Brain microvascular endothelial cell (primary cell): ENCODE measurements at regions not wholly inside any gene's neighbourhood (a gene's known extent, or its start where the extent isn't known, plus 50 kb on each side); places are given as distances from the start of the nearest gene placed in this dataset.

Source experiments
- DNase-seq: peaks from one replicate; pipeline ENCODE4 v3.0.0-alpha.2; 2020
- H3K27ac ChIP-seq: fragments of 250-450 bp; sonication (Bioruptor Pico); 2 replicates; pipeline ENCODE4 v1.5.1; 2020; ENCODE audit warnings: mild to moderate bottlenecking, moderate library complexity
- H3K27me3 ChIP-seq: fragments of 250-450 bp; sonication (Bioruptor Pico); replicated peaks from 2 replicates; pipeline ENCODE4 v1.5.1; 2020; ENCODE audit warnings: mild to moderate bottlenecking
- H3K36me3 ChIP-seq: fragments of 250-450 bp; sonication (Bioruptor Pico); replicated peaks from 2 replicates; pipeline ENCODE4 v1.5.1; 2020; ENCODE audit warnings: mild to moderate bottlenecking
- H3K4me3 ChIP-seq: 2 replicates; pipeline ENCODE4 v1.5.1; 2011; ENCODE audit warnings: low read depth, mild to moderate bottlenecking, control low read depth, low read length, moderate library complexity
- CTCF ChIP-seq: IDR thresholded peaks from 2 replicates; pipeline ENCODE4 v1.5.1; 2011; ENCODE audit warnings: low read depth, mild to moderate bottlenecking, moderate library complexity, low read length, control low read depth, inconsistent platforms; ENCODE audit errors: missing control alignments
- in situ Hi-C: cut with HindIII; loops from 2 replicates; pipeline ENCODE4 v1.10.0; 2017; ENCODE audit warnings: low sequenced_read_pairs, low pct_ligation_motif_present

DNA sequence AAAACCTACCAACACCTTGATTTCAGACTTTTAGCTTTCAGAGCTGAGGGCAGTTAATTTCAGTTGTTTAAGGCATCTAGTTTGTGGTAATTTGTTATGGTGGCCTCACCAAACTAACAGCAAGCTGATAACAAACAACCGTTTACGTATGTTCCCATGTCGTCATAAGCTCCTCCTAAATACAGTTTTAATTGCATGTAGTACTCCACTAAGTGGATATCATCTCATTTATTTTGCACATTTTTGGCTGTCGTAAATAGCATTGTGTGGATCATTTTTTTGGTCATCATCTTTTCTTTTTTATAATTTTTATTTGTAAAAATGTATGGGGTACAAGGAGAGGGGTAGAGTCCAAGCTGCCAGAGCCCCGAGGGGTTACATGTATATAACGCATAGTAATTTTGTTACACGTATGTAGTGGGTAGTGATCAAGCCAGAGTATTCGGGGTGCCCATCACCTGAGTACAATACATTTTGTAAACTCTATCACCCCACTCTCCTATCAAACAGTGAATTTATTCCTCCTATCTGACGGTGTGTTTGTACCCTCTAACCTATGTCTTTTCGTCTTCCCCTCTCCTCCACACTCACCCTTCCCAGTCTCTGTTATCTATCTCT lies 89.2 kb upstream of the MYCN start:
- no peaks in the 10 kb centered on the region for H3K36me3 ChIP-seq
- no peaks in the 10 kb centered on the region for H3K27me3 ChIP-seq
- no peak for DNase-seq
- in situ Hi-C loops = no loop called here
- TF ChIP-seq CTCF = no peak
- no peak overlapping the region for H3K4me3 ChIP-seq
- H3K27ac ChIP-seq = no peak overlapping the region

DNA sequence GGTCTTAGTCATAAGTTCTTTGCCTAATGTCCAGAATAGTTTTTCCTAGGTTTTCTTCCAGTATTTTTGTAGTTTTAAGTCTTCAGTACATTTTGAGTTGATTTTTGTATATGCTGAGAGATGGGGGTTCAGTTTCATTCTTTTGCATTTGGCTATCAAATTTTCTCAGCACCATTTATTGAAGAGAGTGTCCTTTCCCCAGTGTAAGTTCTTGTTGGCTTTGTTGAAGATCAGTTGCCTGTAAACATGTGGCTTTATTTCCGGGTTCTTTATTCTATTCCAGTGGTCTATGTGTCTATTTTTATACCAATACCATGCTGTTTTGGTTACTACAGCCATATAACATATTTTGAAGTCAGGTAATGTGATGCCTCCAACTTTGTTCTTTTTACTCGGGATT lies 87.5 kb upstream of the MYCN start:
- Histone ChIP-seq H3K36me3 (no peaks in the 10 kb centered on the region), H3K27me3 (no peaks in the 10 kb centered on the region)

DNA sequence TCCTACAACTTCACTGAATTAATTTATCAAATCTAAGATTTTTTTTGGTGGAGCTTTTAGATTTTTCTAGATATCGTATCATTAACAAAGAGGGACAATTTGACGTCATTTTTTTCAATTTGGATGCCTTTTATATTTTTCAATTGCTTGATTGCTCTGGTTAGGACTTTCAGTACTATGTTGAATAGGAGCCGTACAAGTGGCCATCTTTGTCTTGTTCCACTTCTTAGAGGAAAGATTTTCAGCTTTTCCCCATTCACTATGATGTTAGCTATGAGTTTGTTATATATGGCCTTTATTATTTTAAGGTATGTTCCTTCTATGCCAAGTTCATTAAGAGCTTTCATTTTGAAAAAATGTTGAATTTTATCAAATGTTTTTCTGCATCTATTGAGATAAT lies 86.4 kb upstream of the MYCN start:
- Histone ChIP-seq H3K27me3 (no peaks in the 10 kb centered on the region), H3K27ac (no peak overlapping the region), H3K36me3 (no peaks in the 10 kb centered on the region), H3K4me3 (no peak overlapping the region)
- in situ Hi-C loops = no loop called here
- no peak for DNase-seq
- TF ChIP-seq CTCF = no peak

More for the DNA sequence above, 87.5 kb upstream of the MYCN start:
- in situ Hi-C loops = no loop called here
- Histone ChIP-seq H3K27ac (no peak overlapping the region), H3K4me3 (no peak overlapping the region)
- TF ChIP-seq CTCF = no peak
- DNase-seq = no peak

DNA sequence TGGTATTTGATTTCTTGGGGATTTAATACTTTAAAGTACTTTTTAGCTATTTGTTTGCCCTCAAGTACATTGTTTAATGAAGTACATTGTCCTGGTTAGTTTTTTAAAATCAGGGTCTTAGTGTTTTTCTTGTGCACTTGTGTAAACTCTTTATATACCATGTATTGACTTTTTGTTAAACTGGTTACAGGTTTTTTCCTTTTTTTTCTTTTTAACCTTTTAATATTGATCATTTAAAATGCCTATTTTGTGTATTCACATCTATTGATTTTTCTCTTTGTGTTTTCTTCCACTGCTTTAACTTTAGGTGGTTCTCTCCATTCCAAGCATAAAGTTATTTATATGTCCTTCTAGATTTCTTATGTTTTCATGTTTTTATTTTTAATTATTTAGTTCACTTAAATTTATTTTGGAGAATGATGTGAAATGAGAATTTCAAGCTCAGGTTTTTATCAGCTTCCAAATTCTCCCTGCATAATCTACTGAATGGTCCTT lies 84.5 kb upstream of the MYCN start:
- H3K27me3 ChIP-seq = no peaks in the 10 kb centered on the region
- in situ Hi-C loops = no loop called here

DNA sequence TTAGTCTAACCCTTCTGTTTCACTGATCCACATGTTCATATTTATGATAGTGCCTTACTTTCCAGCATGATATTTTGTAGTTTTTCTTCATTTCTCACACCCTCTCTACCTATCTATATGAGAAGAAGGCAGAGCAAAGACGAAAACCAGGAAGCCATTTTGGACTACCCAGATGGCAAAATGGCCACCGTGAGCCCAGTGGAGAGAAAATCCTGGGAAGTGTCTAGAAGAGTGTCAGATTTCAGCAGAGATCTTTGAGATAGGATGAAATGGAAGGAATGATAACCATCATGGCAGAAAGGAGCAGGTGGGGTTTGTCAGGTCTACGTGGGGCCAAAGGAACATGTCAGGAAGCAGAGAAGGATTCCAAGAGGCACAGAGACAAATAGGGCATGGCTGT lies 84.0 kb upstream of the MYCN start:
- DNase-seq = no peak
- Histone ChIP-seq H3K27me3 (no peaks in the 10 kb centered on the region), H3K4me3 (no peak overlapping the region), H3K27ac (no peak overlapping the region), H3K36me3 (no peaks in the 10 kb centered on the region)
- TF ChIP-seq CTCF = no peak
- in situ Hi-C loops = no loop called here

More for the DNA sequence above, 84.5 kb upstream of the MYCN start:
- DNase-seq = no peak
- H3K4me3 ChIP-seq = no peak overlapping the region
- H3K27ac ChIP-seq = no peak overlapping the region
- H3K36me3 ChIP-seq = no peaks in the 10 kb centered on the region
- TF ChIP-seq CTCF = no peak

GRCh38 chr2:15858466-15858865 lies 81.9 kb upstream of the MYCN start:
- no peak for DNase-seq
- TF ChIP-seq CTCF = no peak
- Histone ChIP-seq H3K27me3 (no peaks in the 10 kb centered on the region), H3K4me3 (no peak overlapping the region), H3K27ac (no peak overlapping the region), H3K36me3 (no peaks in the 10 kb centered on the region)
- in situ Hi-C loops = no loop called here
